GM23338 (cell line): ENCODE measurements at regions not wholly inside any gene's neighbourhood (a gene's known extent, or its start where the extent isn't known, plus 50 kb on each side); places are given as distances from the start of the nearest gene placed in this dataset.
A peak's percentile ranks its signal among the peaks of the same experiment; 100 is the strongest.

Experiments
- ATAC-seq: fragments of 200-7000 bp; cut with Tn5 transposase; 3 replicates; pipeline ENCODE4 v1.9.1; 2020
- DNase-seq: peaks from one replicate; pipeline ENCODE4 v3.0.0-alpha.2; 2015; ENCODE audit warnings: low spot score
- H2AFZ ChIP-seq: fragments of 200-600 bp; sonication (generic); 2 replicates; pipeline ENCODE4 v1.8.0; 2016; ENCODE audit warnings: antibody characterized with exemption, mild to moderate bottlenecking, moderate library complexity
- H3F3A ChIP-seq: fragments of 200-600 bp; sonication (generic); replicated peaks from 2 replicates; pipeline ENCODE4 v1.8.0; 2017; ENCODE audit warnings: antibody characterized with exemption, mixed run types, low read depth
- H3K27ac ChIP-seq: fragments of 200-600 bp; sonication (generic); 2 replicates; pipeline ENCODE4 v1.6.1; 2016; ENCODE audit warnings: low read depth
- H3K27me3 ChIP-seq: fragments of 200-600 bp; sonication (generic); 2 replicates; pipeline ENCODE4 v1.8.0; 2016; ENCODE audit warnings: mild to moderate bottlenecking, mixed run types, moderate library complexity; ENCODE audit not compliant: insufficient read depth
- H3K36me3 ChIP-seq: fragments of 200-600 bp; sonication (generic); 2 replicates; pipeline ENCODE4 v1.8.0; 2016; ENCODE audit warnings: mild to moderate bottlenecking; ENCODE audit not compliant: insufficient read depth
- H3K4me1 ChIP-seq: fragments of 200-600 bp; sonication (generic); 2 replicates; pipeline ENCODE4 v1.8.0; 2016; ENCODE audit warnings: mild to moderate bottlenecking, moderate library complexity; ENCODE audit not compliant: insufficient read depth
- H3K4me2 ChIP-seq: fragments of 200-600 bp; sonication (generic); 2 replicates; pipeline ENCODE4 v1.7.1; 2017; ENCODE audit warnings: mixed run types
- H3K4me3 ChIP-seq: fragments of 200-600 bp; sonication (generic); 2 replicates; pipeline ENCODE4 v1.6.1; 2016; ENCODE audit warnings: mixed run types
- H3K79me2 ChIP-seq: fragments of 200-600 bp; sonication (generic); replicated peaks from 2 replicates; pipeline ENCODE4 v1.8.0; 2017; ENCODE audit warnings: mild to moderate bottlenecking; ENCODE audit not compliant: insufficient read depth
- H3K9me2 ChIP-seq: fragments of 200-600 bp; sonication (generic); 2 replicates; pipeline ENCODE4 v1.8.0; 2017; ENCODE audit not compliant: insufficient read depth
- H4K20me1 ChIP-seq: fragments of 200-600 bp; sonication (generic); replicated peaks from 2 replicates; pipeline ENCODE4 v1.8.0; 2017; ENCODE audit warnings: mild to moderate bottlenecking; ENCODE audit not compliant: insufficient read depth
- H3K27ac Mint-ChIP-seq: 2 replicates; pipeline ENCODE4 v1.8.0; 2020; ENCODE audit warnings: inconsistent platforms, mild to moderate bottlenecking, moderate library complexity, mixed read lengths
- H3K27me3 Mint-ChIP-seq: 3 replicates; pipeline ENCODE4 v1.8.0; 2022; ENCODE audit warnings: low read depth, mild to moderate bottlenecking, moderate library complexity, mixed read lengths, inconsistent platforms; ENCODE audit not compliant: insufficient read depth, poor library complexity
- H3K36me3 Mint-ChIP-seq: 3 replicates; pipeline ENCODE4 v1.8.0; 2021; ENCODE audit warnings: low read depth, mild to moderate bottlenecking, inconsistent platforms, moderate library complexity, mixed read lengths
- H3K4me1 Mint-ChIP-seq: 3 replicates; pipeline ENCODE4 v1.8.0; 2020; ENCODE audit warnings: mild to moderate bottlenecking, inconsistent platforms, mixed read lengths
- H3K4me3 Mint-ChIP-seq: 3 replicates; pipeline ENCODE4 v1.8.0; 2021; ENCODE audit warnings: moderate library complexity, mild to moderate bottlenecking, inconsistent platforms, mixed read lengths
- H3K9me3 Mint-ChIP-seq: 3 replicates; pipeline ENCODE4 v1.8.0; 2020; ENCODE audit warnings: moderate library complexity, mild to moderate bottlenecking, inconsistent platforms, mixed read lengths
- CREB1 ChIP-seq: fragments of 250-450 bp; sonication (Bioruptor Pico); IDR thresholded peaks from 2 replicates; pipeline ENCODE4 v1.5.0; 2020; ENCODE audit warnings: low read depth, mild to moderate bottlenecking, moderate library complexity
- EZH2 ChIP-seq: fragments of 200-600 bp; sonication (generic); IDR thresholded peaks from one replicate; pipeline ENCODE4 v1.8.0; 2017; ENCODE audit warnings: antibody characterized with exemption, mild to moderate bottlenecking, low read depth; ENCODE audit not compliant: unreplicated experiment
- NANOG ChIP-seq: IDR thresholded peaks from 2 replicates; pipeline ENCODE4 v1.6.1; 2016; ENCODE audit warnings: antibody characterized with exemption, borderline replicate concordance
- POLR2AphosphoS5 ChIP-seq: IDR thresholded peaks from 2 replicates; pipeline ENCODE4 v1.6.1; 2016; ENCODE audit warnings: antibody characterized with exemption, low read depth
- ZNF114 ChIP-seq: fragments of 250-450 bp; sonication (Bioruptor Pico); IDR thresholded peaks from 2 replicates; pipeline ENCODE4 v1.5.0; 2020; ENCODE audit warnings: mild to moderate bottlenecking, moderate library complexity
- ZNF331 ChIP-seq: fragments of 250-450 bp; sonication (Bioruptor Pico); IDR thresholded peaks from 2 replicates; pipeline ENCODE4 v1.5.0; 2020; ENCODE audit warnings: low read depth, mild to moderate bottlenecking, moderate library complexity
- TF ChIP-seq, protein P1 (sequence below): IDR thresholded peaks from one replicate; pipeline ENCODE4 v1.6.1; 2018; ENCODE audit warnings: antibody characterized with exemption; ENCODE audit not compliant: unreplicated experiment
- TF ChIP-seq, protein P2 (sequence below): fragments of 250-450 bp; sonication (Bioruptor Pico); IDR thresholded peaks from 2 replicates; pipeline ENCODE4 v1.5.0; 2020; ENCODE audit warnings: mild to moderate bottlenecking, moderate library complexity
- TF ChIP-seq, protein P3 (sequence below), 2 experiments: fragments of 200-600 bp in 1 of 2; sonication (generic) in 1 of 2; conservative IDR thresholded peaks; 2 replicates each; pipeline versions ENCODE4 v1.5.1 to v1.6.1; 2016 to 2017; ENCODE audit warnings: antibody characterized with exemption in 2 of 2, low read depth in 2 of 2, mild to moderate bottlenecking in 2 of 2, moderate library complexity in 1 of 2

DNA sequence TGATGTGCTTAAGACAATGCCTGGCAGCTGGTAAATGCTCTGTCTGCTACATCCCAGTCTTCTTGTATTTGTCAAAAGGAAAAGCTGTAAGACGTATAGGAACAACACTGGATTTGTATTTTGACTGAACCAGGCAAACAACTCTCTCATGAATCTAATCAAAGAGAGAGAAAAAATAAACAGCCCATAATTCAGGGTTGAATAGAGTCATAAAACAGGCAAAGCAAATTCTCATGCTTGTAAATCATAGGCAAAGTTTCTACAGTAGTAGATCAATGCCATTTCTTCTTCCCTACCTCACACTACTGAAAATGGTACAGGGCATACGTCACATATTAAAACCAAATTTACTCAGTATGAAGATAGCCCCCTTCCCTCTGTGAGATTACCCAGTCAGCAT is 166.3 kb downstream of the SKIDA1 start:
- H3F3A ChIP-seq, result peaks cover 8% of the 10 kb centered on the region; the same call in 1 of the 2 replicates
- no peak overlapping the region for H3K27ac ChIP-seq
- H3K79me2 ChIP-seq, result no peaks in the 10 kb centered on the region
- no peaks in the 10 kb centered on the region; the same call in 2 of the 3 replicates for H3K9me3 Mint-ChIP-seq
- no peak overlapping the region for H3K27ac Mint-ChIP-seq
- peak overlapping the region; percentile 19; the same call in 1 of the 2 replicates for H2AFZ ChIP-seq
- no peak overlapping the region for H3K4me3 Mint-ChIP-seq
- DNase-seq, result no peak
- no peaks in the 10 kb centered on the region for H3K36me3 Mint-ChIP-seq
- H3K4me1 ChIP-seq, result peaks cover 21% of the 10 kb centered on the region
- H3K36me3 ChIP-seq, result no peaks in the 10 kb centered on the region
- H3K4me3 ChIP-seq, result no peak overlapping the region
- H3K27me3 Mint-ChIP-seq, result peaks cover 4% of the 10 kb centered on the region
- no peaks in the 10 kb centered on the region for H3K27me3 ChIP-seq
- ATAC-seq, result no peak
- H3K4me2 ChIP-seq, result no peak overlapping the region
- H3K4me1 Mint-ChIP-seq, result peaks cover 19% of the 10 kb centered on the region
- no peak for TF ChIP-seq NANOG
- TF ChIP-seq, protein P1, sequence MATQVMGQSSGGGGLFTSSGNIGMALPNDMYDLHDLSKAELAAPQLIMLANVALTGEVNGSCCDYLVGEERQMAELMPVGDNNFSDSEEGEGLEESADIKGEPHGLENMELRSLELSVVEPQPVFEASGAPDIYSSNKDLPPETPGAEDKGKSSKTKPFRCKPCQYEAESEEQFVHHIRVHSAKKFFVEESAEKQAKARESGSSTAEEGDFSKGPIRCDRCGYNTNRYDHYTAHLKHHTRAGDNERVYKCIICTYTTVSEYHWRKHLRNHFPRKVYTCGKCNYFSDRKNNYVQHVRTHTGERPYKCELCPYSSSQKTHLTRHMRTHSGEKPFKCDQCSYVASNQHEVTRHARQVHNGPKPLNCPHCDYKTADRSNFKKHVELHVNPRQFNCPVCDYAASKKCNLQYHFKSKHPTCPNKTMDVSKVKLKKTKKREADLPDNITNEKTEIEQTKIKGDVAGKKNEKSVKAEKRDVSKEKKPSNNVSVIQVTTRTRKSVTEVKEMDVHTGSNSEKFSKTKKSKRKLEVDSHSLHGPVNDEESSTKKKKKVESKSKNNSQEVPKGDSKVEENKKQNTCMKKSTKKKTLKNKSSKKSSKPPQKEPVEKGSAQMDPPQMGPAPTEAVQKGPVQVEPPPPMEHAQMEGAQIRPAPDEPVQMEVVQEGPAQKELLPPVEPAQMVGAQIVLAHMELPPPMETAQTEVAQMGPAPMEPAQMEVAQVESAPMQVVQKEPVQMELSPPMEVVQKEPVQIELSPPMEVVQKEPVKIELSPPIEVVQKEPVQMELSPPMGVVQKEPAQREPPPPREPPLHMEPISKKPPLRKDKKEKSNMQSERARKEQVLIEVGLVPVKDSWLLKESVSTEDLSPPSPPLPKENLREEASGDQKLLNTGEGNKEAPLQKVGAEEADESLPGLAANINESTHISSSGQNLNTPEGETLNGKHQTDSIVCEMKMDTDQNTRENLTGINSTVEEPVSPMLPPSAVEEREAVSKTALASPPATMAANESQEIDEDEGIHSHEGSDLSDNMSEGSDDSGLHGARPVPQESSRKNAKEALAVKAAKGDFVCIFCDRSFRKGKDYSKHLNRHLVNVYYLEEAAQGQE, result no peak
- TF ChIP-seq, protein P2, sequence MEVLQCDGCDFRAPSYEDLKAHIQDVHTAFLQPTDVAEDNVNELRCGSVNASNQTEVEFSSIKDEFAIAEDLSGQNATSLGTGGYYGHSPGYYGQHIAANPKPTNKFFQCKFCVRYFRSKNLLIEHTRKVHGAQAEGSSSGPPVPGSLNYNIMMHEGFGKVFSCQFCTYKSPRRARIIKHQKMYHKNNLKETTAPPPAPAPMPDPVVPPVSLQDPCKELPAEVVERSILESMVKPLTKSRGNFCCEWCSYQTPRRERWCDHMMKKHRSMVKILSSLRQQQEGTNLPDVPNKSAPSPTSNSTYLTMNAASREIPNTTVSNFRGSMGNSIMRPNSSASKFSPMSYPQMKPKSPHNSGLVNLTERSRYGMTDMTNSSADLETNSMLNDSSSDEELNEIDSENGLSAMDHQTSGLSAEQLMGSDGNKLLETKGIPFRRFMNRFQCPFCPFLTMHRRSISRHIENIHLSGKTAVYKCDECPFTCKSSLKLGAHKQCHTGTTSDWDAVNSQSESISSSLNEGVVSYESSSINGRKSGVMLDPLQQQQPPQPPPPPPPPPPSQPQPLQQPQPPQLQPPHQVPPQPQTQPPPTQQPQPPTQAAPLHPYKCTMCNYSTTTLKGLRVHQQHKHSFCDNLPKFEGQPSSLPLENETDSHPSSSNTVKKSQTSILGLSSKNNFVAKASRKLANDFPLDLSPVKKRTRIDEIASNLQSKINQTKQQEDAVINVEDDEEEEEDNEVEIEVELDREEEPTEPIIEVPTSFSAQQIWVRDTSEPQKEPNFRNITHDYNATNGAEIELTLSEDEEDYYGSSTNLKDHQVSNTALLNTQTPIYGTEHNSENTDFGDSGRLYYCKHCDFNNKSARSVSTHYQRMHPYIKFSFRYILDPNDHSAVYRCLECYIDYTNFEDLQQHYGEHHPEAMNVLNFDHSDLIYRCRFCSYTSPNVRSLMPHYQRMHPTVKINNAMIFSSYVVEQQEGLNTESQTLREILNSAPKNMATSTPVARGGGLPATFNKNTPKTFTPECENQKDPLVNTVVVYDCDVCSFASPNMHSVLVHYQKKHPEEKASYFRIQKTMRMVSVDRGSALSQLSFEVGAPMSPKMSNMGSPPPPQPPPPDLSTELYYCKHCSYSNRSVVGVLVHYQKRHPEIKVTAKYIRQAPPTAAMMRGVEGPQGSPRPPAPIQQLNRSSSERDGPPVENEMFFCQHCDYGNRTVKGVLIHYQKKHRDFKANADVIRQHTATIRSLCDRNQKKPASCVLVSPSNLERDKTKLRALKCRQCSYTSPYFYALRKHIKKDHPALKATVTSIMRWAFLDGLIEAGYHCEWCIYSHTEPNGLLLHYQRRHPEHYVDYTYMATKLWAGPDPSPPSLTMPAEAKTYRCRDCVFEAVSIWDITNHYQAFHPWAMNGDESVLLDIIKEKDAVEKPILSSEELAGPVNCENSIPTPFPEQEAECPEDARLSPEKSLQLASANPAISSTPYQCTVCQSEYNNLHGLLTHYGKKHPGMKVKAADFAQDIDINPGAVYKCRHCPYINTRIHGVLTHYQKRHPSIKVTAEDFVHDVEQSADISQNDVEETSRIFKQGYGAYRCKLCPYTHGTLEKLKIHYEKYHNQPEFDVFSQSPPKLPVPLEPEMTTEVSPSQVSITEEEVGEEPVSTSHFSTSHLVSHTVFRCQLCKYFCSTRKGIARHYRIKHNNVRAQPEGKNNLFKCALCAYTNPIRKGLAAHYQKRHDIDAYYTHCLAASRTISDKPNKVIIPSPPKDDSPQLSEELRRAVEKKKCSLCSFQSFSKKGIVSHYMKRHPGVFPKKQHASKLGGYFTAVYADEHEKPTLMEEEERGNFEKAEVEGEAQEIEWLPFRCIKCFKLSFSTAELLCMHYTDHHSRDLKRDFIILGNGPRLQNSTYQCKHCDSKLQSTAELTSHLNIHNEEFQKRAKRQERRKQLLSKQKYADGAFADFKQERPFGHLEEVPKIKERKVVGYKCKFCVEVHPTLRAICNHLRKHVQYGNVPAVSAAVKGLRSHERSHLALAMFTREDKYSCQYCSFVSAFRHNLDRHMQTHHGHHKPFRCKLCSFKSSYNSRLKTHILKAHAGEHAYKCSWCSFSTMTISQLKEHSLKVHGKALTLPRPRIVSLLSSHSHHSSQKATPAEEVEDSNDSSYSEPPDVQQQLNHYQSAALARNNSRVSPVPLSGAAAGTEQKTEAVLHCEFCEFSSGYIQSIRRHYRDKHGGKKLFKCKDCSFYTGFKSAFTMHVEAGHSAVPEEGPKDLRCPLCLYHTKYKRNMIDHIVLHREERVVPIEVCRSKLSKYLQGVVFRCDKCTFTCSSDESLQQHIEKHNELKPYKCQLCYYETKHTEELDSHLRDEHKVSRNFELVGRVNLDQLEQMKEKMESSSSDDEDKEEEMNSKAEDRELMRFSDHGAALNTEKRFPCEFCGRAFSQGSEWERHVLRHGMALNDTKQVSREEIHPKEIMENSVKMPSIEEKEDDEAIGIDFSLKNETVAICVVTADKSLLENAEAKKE (CRISPR knock-in tag), result no peak
- no peak for TF ChIP-seq ZNF114 (CRISPR knock-in tag)
- TF ChIP-seq EZH2, result no peak
- TF ChIP-seq CREB1 (CRISPR knock-in tag), result no peak
- TF ChIP-seq POLR2AphosphoS5, result no peak
- TF ChIP-seq, protein P3, sequence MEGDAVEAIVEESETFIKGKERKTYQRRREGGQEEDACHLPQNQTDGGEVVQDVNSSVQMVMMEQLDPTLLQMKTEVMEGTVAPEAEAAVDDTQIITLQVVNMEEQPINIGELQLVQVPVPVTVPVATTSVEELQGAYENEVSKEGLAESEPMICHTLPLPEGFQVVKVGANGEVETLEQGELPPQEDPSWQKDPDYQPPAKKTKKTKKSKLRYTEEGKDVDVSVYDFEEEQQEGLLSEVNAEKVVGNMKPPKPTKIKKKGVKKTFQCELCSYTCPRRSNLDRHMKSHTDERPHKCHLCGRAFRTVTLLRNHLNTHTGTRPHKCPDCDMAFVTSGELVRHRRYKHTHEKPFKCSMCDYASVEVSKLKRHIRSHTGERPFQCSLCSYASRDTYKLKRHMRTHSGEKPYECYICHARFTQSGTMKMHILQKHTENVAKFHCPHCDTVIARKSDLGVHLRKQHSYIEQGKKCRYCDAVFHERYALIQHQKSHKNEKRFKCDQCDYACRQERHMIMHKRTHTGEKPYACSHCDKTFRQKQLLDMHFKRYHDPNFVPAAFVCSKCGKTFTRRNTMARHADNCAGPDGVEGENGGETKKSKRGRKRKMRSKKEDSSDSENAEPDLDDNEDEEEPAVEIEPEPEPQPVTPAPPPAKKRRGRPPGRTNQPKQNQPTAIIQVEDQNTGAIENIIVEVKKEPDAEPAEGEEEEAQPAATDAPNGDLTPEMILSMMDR (conservative IDR thresholded peaks at IDR 0.05; ENCODE audit: low read depth in 2 of 2), result no peak
- no peak for TF ChIP-seq ZNF331 (CRISPR knock-in tag)
- no peaks in the 10 kb centered on the region for H4K20me1 ChIP-seq
- H3K9me2 ChIP-seq, result no peaks in the 10 kb centered on the region
